ENCODE measurements at regions not wholly inside any gene's neighbourhood (a gene's known extent, or its start where the extent isn't known, plus 50 kb on each side); places are given as distances from the start of the nearest gene placed in this dataset.
"Not testable (repeated sequence)": the region's sequence is repeated elsewhere in the genome, so short reads cannot be mapped to it uniquely, and the experiment has no call there.

DNA sequence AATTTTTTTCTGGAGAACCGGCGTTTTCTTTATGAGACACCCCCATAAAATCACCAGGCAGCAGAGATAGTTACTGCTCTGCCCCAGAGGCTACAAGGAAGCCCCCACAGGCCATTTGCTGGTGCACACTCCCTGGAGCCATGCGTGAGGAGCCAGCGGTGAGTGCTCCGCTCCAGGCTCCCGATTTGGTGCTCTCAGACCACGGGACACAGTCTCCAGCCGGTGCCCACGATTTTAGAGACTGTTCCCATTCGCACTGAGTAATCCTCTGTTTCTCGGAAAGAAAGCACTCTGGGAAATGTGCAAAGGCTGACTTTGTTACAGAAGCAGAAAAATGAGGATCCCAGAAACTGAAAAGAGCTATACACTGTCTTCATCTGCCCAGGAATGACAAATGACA lies 104.9 kb downstream of the RNASET2 start:
- TF ChIP-seq, protein P1, sequence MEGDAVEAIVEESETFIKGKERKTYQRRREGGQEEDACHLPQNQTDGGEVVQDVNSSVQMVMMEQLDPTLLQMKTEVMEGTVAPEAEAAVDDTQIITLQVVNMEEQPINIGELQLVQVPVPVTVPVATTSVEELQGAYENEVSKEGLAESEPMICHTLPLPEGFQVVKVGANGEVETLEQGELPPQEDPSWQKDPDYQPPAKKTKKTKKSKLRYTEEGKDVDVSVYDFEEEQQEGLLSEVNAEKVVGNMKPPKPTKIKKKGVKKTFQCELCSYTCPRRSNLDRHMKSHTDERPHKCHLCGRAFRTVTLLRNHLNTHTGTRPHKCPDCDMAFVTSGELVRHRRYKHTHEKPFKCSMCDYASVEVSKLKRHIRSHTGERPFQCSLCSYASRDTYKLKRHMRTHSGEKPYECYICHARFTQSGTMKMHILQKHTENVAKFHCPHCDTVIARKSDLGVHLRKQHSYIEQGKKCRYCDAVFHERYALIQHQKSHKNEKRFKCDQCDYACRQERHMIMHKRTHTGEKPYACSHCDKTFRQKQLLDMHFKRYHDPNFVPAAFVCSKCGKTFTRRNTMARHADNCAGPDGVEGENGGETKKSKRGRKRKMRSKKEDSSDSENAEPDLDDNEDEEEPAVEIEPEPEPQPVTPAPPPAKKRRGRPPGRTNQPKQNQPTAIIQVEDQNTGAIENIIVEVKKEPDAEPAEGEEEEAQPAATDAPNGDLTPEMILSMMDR (IDR thresholded peaks at IDR 0.05; ENCODE audit: borderline replicate concordance) = no peak
- DNase-seq = no peak
- no peak overlapping the region for H3K27ac ChIP-seq (replicated peaks)
- intact Hi-C loops (cut with micrococcal nuclease) = no loop called here
- peaks cover 9% of the 10 kb centered on the region for H3K4me1 ChIP-seq
- no peaks in the 10 kb centered on the region for H3K27me3 ChIP-seq (ENCODE audit: low read depth)
- no peak overlapping the region for H3K4me3 ChIP-seq
- peaks cover 11% of the 10 kb centered on the region for H3K9me3 ChIP-seq (replicated peaks)
- H3K36me3 ChIP-seq = no peaks in the 10 kb centered on the region

DNA sequence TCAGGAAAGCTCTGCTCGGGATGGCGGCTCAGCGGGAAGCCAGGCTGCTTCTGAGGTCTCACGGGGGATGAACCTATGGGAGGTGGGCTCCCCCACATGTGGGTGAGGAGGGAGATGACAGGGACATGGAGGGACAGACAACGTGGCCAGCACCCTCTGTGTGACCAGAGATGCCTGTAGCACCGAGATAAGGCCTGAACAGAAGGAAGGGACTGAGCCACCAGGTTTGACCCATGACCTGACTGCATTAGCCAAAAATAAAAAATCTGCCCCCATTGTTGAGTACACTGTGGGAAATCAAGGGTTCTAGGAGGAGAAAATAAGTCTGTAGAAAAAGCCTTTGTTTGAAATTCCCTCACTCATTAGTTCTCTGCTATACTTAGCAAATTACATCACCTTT lies 105.7 kb downstream of the RNASET2 start:
- Histone ChIP-seq H3K27me3 (ENCODE audit: low read depth) (no peaks in the 10 kb centered on the region), H3K4me3 (no peak overlapping the region), H3K36me3 (no peaks in the 10 kb centered on the region), H3K4me1 (peaks cover 9% of the 10 kb centered on the region), H3K27ac (replicated peaks) (no peak overlapping the region), H3K9me3 (replicated peaks) (peaks cover 11% of the 10 kb centered on the region)
- intact Hi-C loops (cut with micrococcal nuclease) = no loop called here
- TF ChIP-seq, protein P1 (IDR thresholded peaks at IDR 0.05; ENCODE audit: borderline replicate concordance) = no peak
- DNase-seq = no peak

DNA sequence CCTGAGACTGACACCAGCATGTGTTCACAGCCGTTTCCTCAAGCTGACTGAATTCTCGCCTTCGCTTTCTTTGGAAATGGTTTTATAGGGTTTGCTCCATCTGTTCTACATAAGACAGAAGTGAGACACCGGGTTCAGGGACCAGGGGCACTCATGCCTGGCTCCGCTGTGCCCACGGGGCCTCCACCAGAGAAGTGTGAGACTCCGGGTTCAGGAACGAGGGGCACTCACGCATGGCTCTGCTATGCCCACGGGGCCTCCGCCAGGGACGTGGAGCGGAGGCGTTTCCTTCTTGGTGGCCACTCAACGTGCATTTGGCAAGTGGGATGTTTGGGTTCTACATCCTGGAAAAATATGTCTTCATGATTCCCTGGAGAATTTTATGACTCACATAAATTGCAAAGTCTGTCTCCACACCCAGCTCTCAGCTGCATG lies 106.6 kb downstream of the RNASET2 start:
- Histone ChIP-seq H3K4me1 (peaks cover 9% of the 10 kb centered on the region), H3K4me3 (no peak overlapping the region), H3K27me3 (ENCODE audit: low read depth) (no peaks in the 10 kb centered on the region), H3K9me3 (replicated peaks) (peaks cover 11% of the 10 kb centered on the region), H3K27ac (replicated peaks) (no peak overlapping the region), H3K36me3 (no peaks in the 10 kb centered on the region)
- TF ChIP-seq, protein P1 (IDR thresholded peaks at IDR 0.05; ENCODE audit: borderline replicate concordance) = no peak
- intact Hi-C loops (cut with micrococcal nuclease) = no loop called here
- no peak for DNase-seq

DNA sequence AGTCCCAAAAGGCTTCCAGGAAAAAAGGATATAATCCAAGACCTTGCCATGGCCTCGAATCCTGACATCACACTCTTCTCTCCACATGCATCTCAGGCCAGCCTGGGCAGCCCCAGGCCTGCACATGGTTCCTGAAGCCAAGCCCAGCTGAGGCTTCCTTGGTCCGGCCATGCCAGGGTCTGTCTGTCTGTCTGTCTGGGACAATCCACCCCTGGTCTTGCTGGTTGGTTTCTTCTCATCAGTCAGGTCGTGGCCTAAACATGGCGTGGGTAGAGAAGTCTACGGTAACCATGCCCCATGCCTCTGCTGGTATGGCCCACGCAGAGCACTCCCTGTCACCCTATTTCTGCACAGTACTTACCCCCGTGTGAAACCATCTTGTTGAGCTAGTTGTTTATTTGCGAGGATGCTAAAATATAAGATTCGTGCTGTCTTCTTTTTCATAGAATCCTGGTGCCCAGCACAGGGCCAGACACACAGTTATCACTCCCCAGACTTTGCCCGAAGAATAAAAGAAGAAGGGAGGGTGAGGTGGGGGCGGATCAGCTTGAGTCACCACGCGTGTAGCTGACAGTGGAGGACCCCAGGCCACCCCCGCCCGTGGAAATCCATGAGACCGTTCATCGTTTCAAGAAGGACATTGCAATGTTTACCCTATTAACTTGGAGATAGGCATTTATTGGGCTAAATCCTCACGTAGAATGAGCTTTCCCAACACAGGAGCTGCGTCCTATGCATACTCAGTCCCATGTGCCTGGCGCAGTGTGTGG lies 107.2 kb downstream of the RNASET2 start:
- H3K36me3 ChIP-seq = no peaks in the 10 kb centered on the region
- peaks cover 11% of the 10 kb centered on the region for H3K9me3 ChIP-seq (replicated peaks)
- H3K4me1 ChIP-seq = peaks cover 9% of the 10 kb centered on the region
- no peak overlapping the region for H3K4me3 ChIP-seq
- TF ChIP-seq, protein P1 (IDR thresholded peaks at IDR 0.05; ENCODE audit: borderline replicate concordance) = no peak
- intact Hi-C loops (cut with micrococcal nuclease) = no loop called here
- no peak for DNase-seq
- no peak overlapping the region for H3K27ac ChIP-seq (replicated peaks)
- no peaks in the 10 kb centered on the region for H3K27me3 ChIP-seq (ENCODE audit: low read depth)

DNA sequence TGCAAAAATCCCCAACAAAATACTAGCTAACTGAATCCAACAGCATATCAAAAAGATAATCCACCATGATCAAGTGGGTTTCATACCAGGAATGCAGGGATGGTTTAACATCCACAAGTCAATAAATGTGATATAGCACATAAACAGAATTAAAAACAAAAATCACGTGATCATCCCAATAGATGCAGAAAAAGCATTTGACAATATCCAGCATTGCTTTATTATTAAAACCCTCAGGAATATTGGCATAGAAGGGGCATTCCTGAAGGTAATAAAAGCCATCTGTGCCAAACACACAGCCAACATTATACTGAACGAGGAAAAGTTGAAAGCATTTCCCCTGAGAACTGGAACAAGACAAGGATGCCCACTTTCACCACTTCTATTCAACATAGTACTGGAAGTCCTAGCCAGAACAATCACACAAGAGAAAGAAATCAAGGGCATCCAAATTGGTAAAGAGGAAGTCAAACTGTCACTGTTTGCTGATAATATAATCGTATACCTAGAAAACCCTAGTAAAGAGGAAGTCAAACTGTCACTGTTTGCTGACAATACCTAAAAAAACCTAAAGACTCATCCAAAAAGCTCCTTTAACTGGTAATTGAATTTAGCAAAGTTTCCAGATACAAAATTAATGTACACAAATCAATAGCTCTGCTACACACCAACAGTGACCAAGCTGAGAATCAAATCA lies 109.8 kb downstream of the RNASET2 start:
- H3K4me3 ChIP-seq; H3K4me1 ChIP-seq; intact Hi-C loops (cut with micrococcal nuclease): not testable (repeated sequence)

DNA sequence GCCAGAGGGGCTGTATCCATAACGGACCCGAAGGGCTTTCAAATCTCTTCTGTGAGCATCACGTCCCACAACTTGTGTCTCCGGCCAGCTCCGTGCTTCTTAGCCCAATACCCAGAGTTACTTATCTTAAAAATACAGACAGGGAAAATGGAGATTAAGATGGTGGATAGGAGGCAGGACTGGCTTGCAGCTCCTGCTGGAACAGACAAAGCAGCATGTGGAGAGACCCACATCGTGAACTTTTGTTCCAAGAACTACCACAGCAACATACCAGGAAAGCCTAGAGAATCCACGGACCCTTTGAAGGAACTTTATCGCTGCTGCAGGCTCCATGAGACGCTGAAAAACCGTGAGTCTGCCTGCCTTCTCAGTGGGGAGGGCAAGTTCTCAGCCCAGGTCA lies 113.7 kb downstream of the RNASET2 start:
- intact Hi-C loops (cut with micrococcal nuclease) = no loop called here
- Histone ChIP-seq H3K27ac (replicated peaks) (no peak overlapping the region), H3K36me3 (no peaks in the 10 kb centered on the region), H3K27me3 (ENCODE audit: low read depth) (peaks cover 14% of the 10 kb centered on the region), H3K9me3 (replicated peaks) (peaks cover 7% of the 10 kb centered on the region), H3K4me1 (peaks cover 5% of the 10 kb centered on the region), H3K4me3 (no peak overlapping the region)
- no peak for DNase-seq
- TF ChIP-seq, protein P1 (IDR thresholded peaks at IDR 0.05; ENCODE audit: borderline replicate concordance) = no peak

More for the DNA sequence above, 109.8 kb downstream of the RNASET2 start:
- peaks cover 13% of the 10 kb centered on the region for H3K27me3 ChIP-seq (ENCODE audit: low read depth)
- peaks cover 11% of the 10 kb centered on the region for H3K9me3 ChIP-seq (replicated peaks)
- DNase-seq; H3K36me3 ChIP-seq; H3K27ac ChIP-seq (replicated peaks): not testable (repeated sequence)

Data from left ventricle myocardium inferior (tissue), 1 donor.